GM18508 (cell line): ENCODE measurements at regions not wholly inside any gene's neighbourhood (a gene's known extent, or its start where the extent isn't known, plus 50 kb on each side); places are given as distances from the start of the nearest gene placed in this dataset.

ENCODE experiments used
- ATAC-seq: cut with Tn5 transposase; IDR thresholded peaks from one replicate; pipeline ENCODE4 v1.9.1; 2021; ENCODE audit warnings: moderate number of reproducible peaks; ENCODE audit not compliant: insufficient read depth, unreplicated experiment

- ATAC-seq = no peak
Observed at GRCh38 chr1:224563666-224564065, 52.5 kb upstream of the CNIH3 start.

GRCh38 chr1:224564454-224565084 lies 51.5 kb upstream of the CNIH3 start:
- ATAC-seq = no peak

DNA sequence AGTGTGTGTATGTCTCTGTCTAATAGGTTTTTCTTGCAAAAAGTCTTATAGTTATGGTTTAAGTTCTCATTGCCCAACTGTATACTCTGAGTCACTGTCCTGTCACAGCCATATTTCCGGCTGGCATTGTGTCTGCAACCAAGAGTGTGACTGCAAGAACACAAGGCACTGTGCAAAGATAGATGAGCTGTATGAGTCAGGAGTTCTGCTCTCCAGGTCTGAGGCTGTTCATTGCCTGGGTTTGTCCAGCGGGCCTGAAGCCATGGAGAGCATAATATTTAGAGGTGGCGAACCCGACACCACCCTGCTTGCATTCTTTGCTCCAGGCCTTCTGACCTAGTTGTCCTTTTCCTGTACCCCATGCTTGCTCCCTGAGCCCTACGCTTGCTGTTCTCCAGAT lies 50.9 kb upstream of the CNIH3 start:
- no peak for ATAC-seq

GRCh38 chr1:224565611-224566406 lies 50.3 kb upstream of the CNIH3 start:
- no peak for ATAC-seq
